PC-3 (cell line): ENCODE measurements at regions not wholly inside any gene's neighbourhood (a gene's known extent, or its start where the extent isn't known, plus 50 kb on each side); places are given as distances from the start of the nearest gene placed in this dataset.

ENCODE experiments used
- CTCF ChIP-seq: fragments of 300-600 bp; sonication (generic); conservative IDR thresholded peaks from 2 replicates; pipeline ENCODE4 v1.5.1; 2017; ENCODE audit warnings: antibody characterized with exemption, low read depth, mild to moderate bottlenecking, low read length
- EZH2 ChIP-seq: fragments of 300-600 bp; sonication (generic); IDR thresholded peaks from one replicate; pipeline ENCODE4 v1.6.1; 2017; ENCODE audit warnings: antibody characterized with exemption, mild to moderate bottlenecking, low read length; ENCODE audit not compliant: unreplicated experiment
- EZH2phosphoT487 ChIP-seq: fragments of 300-600 bp; sonication (generic); IDR thresholded peaks from 2 replicates; pipeline ENCODE4 v1.6.1; 2018; ENCODE audit warnings: mild to moderate bottlenecking, antibody characterized with exemption, low read length, borderline replicate concordance

- no peak for TF ChIP-seq CTCF
- no peak for TF ChIP-seq EZH2
- TF ChIP-seq EZH2phosphoT487, result no peak
Observed at GRCh38 chr20:11277858-11278257, 604.1 kb upstream of the JAG1 start.
